GM21737 (cell line): ENCODE measurements at regions not wholly inside any gene's neighbourhood (a gene's known extent, or its start where the extent isn't known, plus 50 kb on each side); places are given as distances from the start of the nearest gene placed in this dataset.
A peak's percentile ranks its signal among the peaks of the same experiment; 100 is the strongest.
"Not testable (repeated sequence)": the region's sequence is repeated elsewhere in the genome, so short reads cannot be mapped to it uniquely, and the experiment has no call there.

Experiments
- ATAC-seq: cut with Tn5 transposase; IDR thresholded peaks from one replicate; pipeline ENCODE4 v1.9.1; 2021; ENCODE audit warnings: mild to moderate bottlenecking, moderate library complexity; ENCODE audit not compliant: unreplicated experiment

GRCh38 chr6:166253778-166254204, 54.4 kb downstream of the PRR18 start:
- no peak for ATAC-seq

- no peak for ATAC-seq
Measured at GRCh38 chr6:166253281-166253681, 54.9 kb downstream of the PRR18 start.

DNA sequence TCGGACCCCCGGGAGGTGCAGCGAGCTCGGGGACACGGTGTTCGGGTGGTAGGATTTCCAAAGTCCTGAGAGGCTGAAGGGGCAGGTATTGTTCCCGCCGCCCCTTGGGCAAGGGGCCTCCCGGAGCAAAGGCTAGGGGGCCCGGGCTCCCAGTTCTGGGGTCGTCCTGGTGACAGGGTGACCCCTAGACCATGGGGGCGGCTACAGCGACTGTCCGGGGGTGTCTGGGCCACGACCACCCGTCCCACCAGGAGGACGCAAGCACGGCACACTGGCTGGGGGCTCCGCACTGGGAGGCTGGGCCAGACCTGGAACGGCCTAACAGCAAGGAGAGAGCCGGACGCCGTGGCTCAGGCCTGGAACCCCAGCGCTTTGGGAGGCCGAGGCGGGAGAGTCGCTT, 55.6 kb downstream of the PRR18 start:
- ATAC-seq = no peak

GRCh38 chr6:166251655-166252054, 56.5 kb downstream of the PRR18 start:
- no peak for ATAC-seq

- no peak for ATAC-seq
Measured at GRCh38 chr6:166251211-166251610, 57.0 kb downstream of the PRR18 start.

- not testable (repeated sequence) for ATAC-seq
Measured at GRCh38 chr6:166249061-166249785, 59.0 kb downstream of the PRR18 start.

DNA sequence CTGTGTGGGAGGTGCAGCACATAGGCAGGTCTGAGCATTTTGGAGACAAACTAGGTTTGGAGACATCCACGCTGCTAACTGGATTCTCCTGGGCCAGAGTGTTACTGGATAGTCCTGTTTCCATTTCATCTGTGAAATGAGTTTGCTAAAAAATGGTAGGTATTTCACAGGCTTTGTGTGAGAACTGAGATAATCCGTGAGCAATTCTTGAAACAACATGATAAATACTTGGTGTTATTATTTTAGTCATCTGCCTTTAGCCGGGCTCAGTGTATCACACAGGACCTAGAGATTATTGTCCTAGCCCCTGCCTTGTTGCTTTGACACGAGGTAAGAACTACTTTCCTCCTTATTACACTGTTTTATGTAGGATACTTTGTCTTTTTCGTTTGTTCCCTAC, 63.0 kb downstream of the PRR18 start:
- ATAC-seq = no peak

- ATAC-seq = peak; percentile 91
Measured at GRCh38 chr6:166244353-166245045, 63.7 kb downstream of the PRR18 start.

- ATAC-seq = no peak
Measured at GRCh38 chr6:166242888-166243287, 65.3 kb downstream of the PRR18 start.

- ATAC-seq = no peak
Measured at GRCh38 chr6:166241974-166242373, 66.2 kb downstream of the PRR18 start.

DNA sequence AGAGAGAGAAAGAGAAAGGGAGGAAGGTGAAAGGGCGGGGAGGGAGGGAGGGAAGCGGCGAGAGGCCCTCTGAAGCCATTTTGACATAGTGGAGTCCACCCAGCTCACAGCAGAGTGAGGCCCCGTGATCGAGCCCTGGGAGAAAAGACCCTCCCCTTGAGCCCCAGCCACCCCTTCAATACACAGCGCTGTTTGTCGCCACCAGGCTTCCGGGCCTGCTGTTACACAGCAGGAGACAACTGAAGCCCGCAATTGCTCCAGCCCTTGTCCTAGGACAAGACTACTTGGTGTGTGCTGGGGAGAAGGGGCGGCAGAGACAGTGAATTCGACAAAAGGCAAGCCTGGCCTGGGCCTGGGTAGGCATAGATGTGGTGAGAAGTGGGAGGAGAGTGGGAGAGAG, 67.3 kb downstream of the PRR18 start:
- no peak for ATAC-seq

GRCh38 chr6:166237617-166238016, 70.0 kb upstream of the TBXT start:
- ATAC-seq = no peak

DNA sequence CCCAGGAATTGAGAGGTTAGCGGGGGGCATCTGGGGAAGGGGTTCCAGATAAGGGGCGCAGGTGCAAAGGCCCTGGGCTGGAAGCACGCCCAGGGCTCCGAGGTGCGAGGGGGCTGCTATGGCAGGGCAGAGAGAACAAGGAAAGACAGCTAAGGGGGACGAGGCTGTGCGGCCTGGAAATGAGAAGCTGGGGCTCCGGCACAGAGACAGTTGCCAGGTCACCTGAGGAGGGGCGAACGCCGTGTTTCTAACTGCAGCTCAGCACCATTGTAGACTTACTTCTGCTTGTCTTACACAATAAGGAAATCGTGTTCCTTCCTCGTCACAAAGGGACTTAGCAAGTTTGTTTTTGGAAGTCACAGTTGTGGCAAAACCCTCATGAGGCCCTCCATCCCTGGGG, 68.9 kb upstream of the TBXT start:
- ATAC-seq = no peak

- ATAC-seq = no peak
Measured at GRCh38 chr6:166235666-166236292, 68.1 kb upstream of the TBXT start.

GRCh38 chr6:166231181-166231580, 63.5 kb upstream of the TBXT start:
- ATAC-seq = not testable (repeated sequence)

DNA sequence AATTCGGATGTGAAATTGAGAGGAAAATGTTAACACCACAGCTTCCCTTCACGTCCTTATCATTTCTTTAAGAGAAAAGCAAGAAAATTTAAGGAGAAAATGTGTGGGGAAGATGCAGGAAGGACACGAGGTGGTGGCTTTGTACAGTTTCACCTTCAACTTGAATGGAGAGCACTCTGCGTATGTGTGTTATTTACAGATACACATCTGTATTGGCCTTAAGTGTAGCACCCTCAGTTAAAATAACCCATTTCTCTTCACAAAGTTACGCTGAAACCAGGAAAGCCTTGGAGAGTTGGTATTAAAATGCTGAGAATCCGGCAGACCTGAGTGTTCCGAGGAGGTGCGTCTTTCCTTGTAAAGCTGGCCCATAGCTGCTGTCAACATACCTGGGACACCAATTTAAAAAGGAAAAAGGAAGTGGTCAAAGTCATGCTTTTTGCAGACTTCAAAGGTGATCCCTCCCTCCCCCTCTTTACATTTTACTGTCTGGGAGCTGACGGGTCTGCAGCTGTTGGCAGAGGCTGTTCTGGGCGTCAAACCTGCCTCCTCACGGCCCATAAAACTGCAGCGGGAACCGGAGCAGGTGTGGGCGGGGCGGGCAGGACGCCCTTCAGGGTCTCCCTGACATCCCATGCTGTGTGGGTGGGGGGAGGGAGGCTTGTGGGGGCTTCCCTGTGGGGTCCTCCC, 61.3 kb upstream of the TBXT start:
- no peak for ATAC-seq

- no peak for ATAC-seq
Measured at GRCh38 chr6:166228425-166228824, 60.8 kb upstream of the TBXT start.

GRCh38 chr6:166223079-166223478, 55.4 kb upstream of the TBXT start:
- no peak for ATAC-seq

DNA sequence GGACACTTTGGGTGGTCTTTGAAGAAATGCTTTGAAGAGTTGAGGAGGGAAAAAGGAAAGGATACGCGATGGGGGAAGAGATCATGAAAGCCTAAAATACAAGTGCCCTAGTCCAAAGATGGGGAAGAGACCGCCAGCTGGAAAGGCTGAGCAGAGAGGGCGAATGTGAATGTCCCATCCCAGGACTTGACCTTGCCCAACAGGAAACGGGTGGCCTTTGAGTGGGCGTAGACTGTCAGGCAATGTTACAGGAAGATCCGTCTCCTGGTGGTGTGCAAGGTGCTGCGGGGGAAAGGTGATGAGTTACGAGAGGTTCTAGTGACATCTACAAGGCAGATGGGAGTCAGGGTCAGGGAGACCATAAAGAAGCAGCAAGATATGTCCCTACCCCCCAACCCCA, 55.0 kb upstream of the TBXT start:
- no peak for ATAC-seq

DNA sequence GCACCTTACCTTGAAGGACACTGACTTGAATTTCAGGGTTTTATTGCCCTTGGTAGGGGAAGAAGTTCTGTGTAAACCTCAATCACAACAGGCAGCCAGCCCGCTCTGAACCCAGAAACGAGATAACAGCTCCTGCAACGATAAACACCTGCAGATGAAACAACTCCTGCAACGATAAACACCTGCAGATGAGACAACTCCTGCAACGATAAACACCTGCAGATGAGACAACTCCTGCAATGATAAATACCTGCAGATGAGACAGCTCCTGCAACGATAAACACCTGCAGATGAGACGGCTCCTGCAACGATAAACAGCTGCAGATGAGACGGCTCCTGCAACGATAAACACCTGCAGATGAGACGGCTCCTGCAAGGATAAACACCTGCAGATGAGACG, 54.0 kb upstream of the TBXT start:
- no peak for ATAC-seq

GRCh38 chr6:166221040-166221439, 53.4 kb upstream of the TBXT start:
- no peak for ATAC-seq
